HCEC 1CT (cell line): ENCODE measurements at regions not wholly inside any gene's neighbourhood (a gene's known extent, or its start where the extent isn't known, plus 50 kb on each side); places are given as distances from the start of the nearest gene placed in this dataset.

Experiments used
- DNase-seq: peaks from one replicate; pipeline ENCODE4 v3.0.0-alpha.2; 2017

- DNase-seq, result no peak
Measured at GRCh38 chr7:121810831-121811672, 61.9 kb upstream of the PTPRZ1 start.

- no peak for DNase-seq
Measured at GRCh38 chr7:121807078-121807477, 65.9 kb upstream of the PTPRZ1 start.

- no peak for DNase-seq
Measured at GRCh38 chr7:121803039-121803438, 69.9 kb upstream of the PTPRZ1 start.

- DNase-seq, result no peak
Measured at GRCh38 chr7:121800916-121801675, 71.9 kb upstream of the PTPRZ1 start.

- DNase-seq, result no peak
Measured at GRCh38 chr7:121798896-121799295, 74.1 kb upstream of the PTPRZ1 start.

GRCh38 chr7:121798453-121798840, 74.5 kb upstream of the PTPRZ1 start:
- DNase-seq, result no peak

GRCh38 chr7:121797657-121798452, 75.1 kb upstream of the PTPRZ1 start:
- no peak for DNase-seq

GRCh38 chr7:121796936-121797656, 75.9 kb upstream of the PTPRZ1 start:
- DNase-seq, result no peak

GRCh38 chr7:121796381-121796780, 76.6 kb upstream of the PTPRZ1 start:
- no peak for DNase-seq

GRCh38 chr7:121795736-121796135, 77.2 kb upstream of the PTPRZ1 start:
- no peak for DNase-seq

- DNase-seq, result no peak
Measured at GRCh38 chr7:121793716-121794115, 79.2 kb upstream of the PTPRZ1 start.

- DNase-seq, result no peak
Measured at GRCh38 chr7:121777672-121778071, 95.3 kb upstream of the PTPRZ1 start.

GRCh38 chr7:121774563-121774962, 98.4 kb upstream of the PTPRZ1 start:
- no peak for DNase-seq

- no peak for DNase-seq
Measured at GRCh38 chr7:121766676-121767075, 106.3 kb upstream of the PTPRZ1 start.

- DNase-seq, result peak; percentile 15
Measured at GRCh38 chr7:121761399-121761798, 111.6 kb upstream of the PTPRZ1 start.

- no peak for DNase-seq
Measured at GRCh38 chr7:121755818-121756552, 117.0 kb upstream of the PTPRZ1 start.

GRCh38 chr7:121755286-121755685, 117.7 kb upstream of the PTPRZ1 start:
- DNase-seq, result no peak

GRCh38 chr7:121753944-121754343, 119.0 kb upstream of the PTPRZ1 start:
- DNase-seq, result no peak

- DNase-seq, result peak; percentile 22
Measured at GRCh38 chr7:121752706-121753105, 120.3 kb upstream of the PTPRZ1 start.

- DNase-seq, result no peak
Measured at GRCh38 chr7:121748546-121748945, 124.4 kb upstream of the PTPRZ1 start.

- DNase-seq, result no peak
Measured at GRCh38 chr7:121745856-121746255, 127.1 kb upstream of the PTPRZ1 start.

GRCh38 chr7:121744877-121745276, 128.1 kb upstream of the PTPRZ1 start:
- DNase-seq, result no peak
